ENCODE measurements at regions not wholly inside any gene's neighbourhood (a gene's known extent, or its start where the extent isn't known, plus 50 kb on each side); places are given as distances from the start of the nearest gene placed in this dataset.

DNA sequence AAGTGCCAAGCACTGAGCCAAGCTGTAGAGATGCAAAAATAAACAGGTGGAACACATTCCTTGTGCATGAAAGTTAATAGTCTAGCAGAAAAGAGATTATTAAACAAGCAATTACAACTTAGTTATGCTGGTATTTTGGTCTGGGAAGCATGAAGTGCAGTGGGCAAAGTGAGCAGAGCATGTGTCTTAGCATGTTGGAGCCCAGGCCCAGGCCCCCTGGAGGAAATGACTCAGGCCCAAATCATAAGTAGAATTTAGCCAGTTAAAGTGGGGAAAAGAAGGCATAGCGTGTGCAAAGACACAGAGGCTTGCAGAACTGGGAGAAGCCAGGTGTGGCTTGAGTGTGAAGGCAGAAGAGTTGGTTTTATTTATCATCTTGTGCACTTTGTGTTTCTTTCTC, 163.8 kb upstream of the ATP11B start:
- no peak for TF ChIP-seq EZH2phosphoT487 (IDR thresholded peaks at IDR 0.05; ENCODE audit: insufficient read depth, low read depth)
- TF ChIP-seq EZH2 (IDR thresholded peaks at IDR 0.05; ENCODE audit: insufficient read depth, poor library complexity, severe bottlenecking), result no peak

Data from GM23248 (cell line).